SK-N-SH (cell line): ENCODE measurements at regions not wholly inside any gene's neighbourhood (a gene's known extent, or its start where the extent isn't known, plus 50 kb on each side); places are given as distances from the start of the nearest gene placed in this dataset.

Experiments
- CTCF ChIP-seq: fragments of 200-600 bp; sonication (generic); IDR thresholded peaks from 2 replicates; pipeline ENCODE4 v1.6.1; 2017; ENCODE audit warnings: antibody characterized with exemption, mild to moderate bottlenecking, moderate library complexity
- EP300 ChIP-seq, 2 experiments: IDR thresholded peaks; 2 replicates each; pipeline versions ENCODE4 v1.4.0 to v1.6.1; 2012; ENCODE audit warnings: borderline replicate concordance in 1 of 2, low read depth in 1 of 2, low read length in 1 of 2
- FOXM1 ChIP-seq: IDR thresholded peaks from 2 replicates; pipeline ENCODE4 v1.4.0; 2012; ENCODE audit warnings: low read depth, mild to moderate bottlenecking
- GATA2 ChIP-seq: sonication (generic); formaldehyde crosslinking; IDR thresholded peaks from 2 replicates; pipeline ENCODE4 v1.5.0; 2020; ENCODE audit warnings: mild to moderate bottlenecking, missing genetic modification reagents
- NFIC ChIP-seq: IDR thresholded peaks from 2 replicates; pipeline ENCODE4 v1.4.0; 2012; ENCODE audit warnings: borderline replicate concordance
- NRF1 ChIP-seq: IDR thresholded peaks from 2 replicates; pipeline ENCODE4 v1.6.1; 2012; ENCODE audit warnings: low read depth, mild to moderate bottlenecking, low read length
- POLR2AphosphoS5 ChIP-seq: IDR thresholded peaks from 2 replicates; pipeline ENCODE4 v1.6.1; 2012; ENCODE audit warnings: low read depth, low read length
- RFX5 ChIP-seq: IDR thresholded peaks from 2 replicates; pipeline ENCODE4 v1.6.1; 2012; ENCODE audit warnings: mild to moderate bottlenecking, improper control_type of control experiment, low read length
- SMC3 ChIP-seq: IDR thresholded peaks from 2 replicates; pipeline ENCODE4 v1.6.1; 2012; ENCODE audit warnings: low read depth, low read length, improper control_type of control experiment
- TAF1 ChIP-seq: IDR thresholded peaks from 2 replicates; pipeline ENCODE4 v1.6.1; 2012; ENCODE audit warnings: low read depth, mild to moderate bottlenecking, low read length, moderate library complexity, borderline replicate concordance
- TF ChIP-seq, protein P1 (sequence below): fragments of 150-350 bp; IDR thresholded peaks from 2 replicates; pipeline ENCODE4 v1.6.1; 2017; ENCODE audit warnings: antibody characterized with exemption, low read length, low read depth, borderline replicate concordance

DNA sequence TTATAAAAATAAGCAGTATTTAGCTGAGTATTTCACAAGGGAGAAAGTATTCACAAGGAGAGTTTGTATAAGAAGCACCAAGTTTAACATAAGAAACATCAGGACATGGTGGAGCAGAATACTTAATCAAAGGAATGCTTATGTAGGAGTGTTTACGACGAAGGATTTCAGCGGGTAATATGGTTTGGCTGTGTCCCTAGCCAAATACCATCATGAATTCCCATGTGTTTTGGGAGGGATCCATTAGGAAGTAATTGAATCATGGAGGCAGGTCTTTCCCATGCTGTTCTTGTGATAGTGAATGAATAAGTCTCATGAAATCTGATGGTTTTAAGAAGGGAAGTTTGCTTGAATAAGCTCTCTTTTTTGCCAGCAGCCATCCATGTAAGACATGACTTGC, 1099.1 kb upstream of the ADGRB3 start:
- TF ChIP-seq FOXM1 = no peak
- no peak for TF ChIP-seq CTCF
- no peak for TF ChIP-seq SMC3
- no peak for TF ChIP-seq EP300 (IDR thresholded peaks at IDR 0.05; ENCODE audit: borderline replicate concordance in 1 of 2, low read depth in 1 of 2, low read length in 1 of 2)
- TF ChIP-seq POLR2AphosphoS5 = no peak
- TF ChIP-seq NFIC = no peak
- TF ChIP-seq TAF1 = no peak
- TF ChIP-seq RFX5 = no peak
- TF ChIP-seq NRF1 = no peak
- no peak for TF ChIP-seq GATA2 (CRISPR knock-in tag)
- TF ChIP-seq, protein P1, sequence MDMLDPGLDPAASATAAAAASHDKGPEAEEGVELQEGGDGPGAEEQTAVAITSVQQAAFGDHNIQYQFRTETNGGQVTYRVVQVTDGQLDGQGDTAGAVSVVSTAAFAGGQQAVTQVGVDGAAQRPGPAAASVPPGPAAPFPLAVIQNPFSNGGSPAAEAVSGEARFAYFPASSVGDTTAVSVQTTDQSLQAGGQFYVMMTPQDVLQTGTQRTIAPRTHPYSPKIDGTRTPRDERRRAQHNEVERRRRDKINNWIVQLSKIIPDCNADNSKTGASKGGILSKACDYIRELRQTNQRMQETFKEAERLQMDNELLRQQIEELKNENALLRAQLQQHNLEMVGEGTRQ = no peak
